ENCODE measurements at regions not wholly inside any gene's neighbourhood (a gene's known extent, or its start where the extent isn't known, plus 50 kb on each side); places are given as distances from the start of the nearest gene placed in this dataset.

- no peak for TF ChIP-seq EZH2phosphoT487 (IDR thresholded peaks at IDR 0.05; ENCODE audit: insufficient read depth, low read depth)
- TF ChIP-seq EZH2 (IDR thresholded peaks at IDR 0.05; ENCODE audit: insufficient read depth, poor library complexity, severe bottlenecking), result no peak
These were observed 100.9 kb downstream of the CTTN start for GRCh38 chr11:70498976-70499801.

Measured in GM23248 (cell line).